OCI-LY1 (cell line): ENCODE measurements at regions not wholly inside any gene's neighbourhood (a gene's known extent, or its start where the extent isn't known, plus 50 kb on each side); places are given as distances from the start of the nearest gene placed in this dataset.

Source experiments
- H2AFZ ChIP-seq: fragments of 200-600 bp; sonication (generic), shearing (Covaris generic); 2 replicates; pipeline ENCODE4 v1.6.0; 2014; ENCODE audit warnings: antibody characterized with exemption, mild to moderate bottlenecking, low read length
- H3F3A ChIP-seq: fragments of 200-600 bp; sonication (generic), shearing (Covaris generic); 2 replicates; pipeline ENCODE4 v1.6.0; 2014; ENCODE audit warnings: mild to moderate bottlenecking, antibody characterized with exemption, low read length, moderate library complexity; ENCODE audit not compliant: insufficient read depth
- H3K27ac ChIP-seq: fragments of 200-600 bp; sonication (generic); 2 replicates; pipeline ENCODE4 v1.5.1; 2014; ENCODE audit warnings: low read length, mixed run types, mild to moderate bottlenecking, low read depth; ENCODE audit not compliant: poor library complexity, severe bottlenecking
- H3K27me3 ChIP-seq: fragments of 200-600 bp; sonication (generic); 2 replicates; pipeline ENCODE4 v1.6.0; 2014; ENCODE audit warnings: antibody characterized with exemption, mild to moderate bottlenecking, low read length, moderate library complexity; ENCODE audit not compliant: insufficient read depth
- H3K36me3 ChIP-seq: fragments of 200-600 bp; sonication (generic); 2 replicates; pipeline ENCODE4 v1.6.1; 2014; ENCODE audit warnings: mild to moderate bottlenecking, antibody characterized with exemption, low read length, moderate library complexity, mixed read lengths; ENCODE audit not compliant: insufficient read depth
- H3K4me1 ChIP-seq: fragments of 200-600 bp; sonication (generic); 2 replicates; pipeline ENCODE4 v1.5.1; 2014; ENCODE audit warnings: mild to moderate bottlenecking, low read length, moderate library complexity; ENCODE audit not compliant: insufficient read depth, severe bottlenecking
- H3K4me2 ChIP-seq: fragments of 200-600 bp; sonication (generic), shearing (Covaris generic); 2 replicates; pipeline ENCODE4 v1.6.1; 2014; ENCODE audit warnings: low read length
- H3K4me3 ChIP-seq: fragments of 200-600 bp; sonication (generic); 2 replicates; pipeline ENCODE4 v1.5.1; 2014; ENCODE audit warnings: low read length, low read depth, mild to moderate bottlenecking, mixed read lengths; ENCODE audit not compliant: poor library complexity, severe bottlenecking
- H3K79me2 ChIP-seq: fragments of 200-600 bp; shearing (Covaris generic); 2 replicates; pipeline ENCODE4 v1.6.1; 2016; ENCODE audit warnings: mixed run types, low read length, mixed read lengths; ENCODE audit not compliant: insufficient read depth
- H3K9ac ChIP-seq: fragments of 200-600 bp; sonication (generic), shearing (Covaris generic); 2 replicates; pipeline ENCODE4 v1.6.1; 2014; ENCODE audit warnings: mild to moderate bottlenecking, low read length, mixed read lengths
- H3K9me2 ChIP-seq: fragments of 200-600 bp; sonication (generic), shearing (Covaris generic); 2 replicates; pipeline ENCODE4 v1.6.1; 2014; ENCODE audit warnings: low read depth, mild to moderate bottlenecking, low read length, mixed read lengths
- H3K9me3 ChIP-seq: fragments of 200-600 bp; shearing (Covaris generic); 2 replicates; pipeline ENCODE4 v1.6.1; 2014; ENCODE audit warnings: low read length, mixed read lengths
- H4K20me1 ChIP-seq: fragments of 200-600 bp; sonication (generic), shearing (Covaris generic); 2 replicates; pipeline ENCODE4 v1.6.0; 2016; ENCODE audit warnings: mild to moderate bottlenecking, low read length; ENCODE audit not compliant: insufficient read depth
- EZH2 ChIP-seq: fragments of 200-600 bp; sonication (generic), shearing (Covaris generic); IDR thresholded peaks from 2 replicates; pipeline ENCODE4 v1.8.0; 2017; ENCODE audit warnings: borderline replicate concordance, mixed run types, mild to moderate bottlenecking, antibody characterized with exemption, low read length, moderate library complexity, mixed read lengths
- TF ChIP-seq, protein P1 (sequence below): fragments of 200-600 bp; sonication (generic), shearing (Covaris generic); IDR thresholded peaks from 2 replicates; pipeline ENCODE4 v1.5.1; 2017; ENCODE audit warnings: mild to moderate bottlenecking, antibody characterized with exemption, low read length, moderate library complexity, mixed read lengths

DNA sequence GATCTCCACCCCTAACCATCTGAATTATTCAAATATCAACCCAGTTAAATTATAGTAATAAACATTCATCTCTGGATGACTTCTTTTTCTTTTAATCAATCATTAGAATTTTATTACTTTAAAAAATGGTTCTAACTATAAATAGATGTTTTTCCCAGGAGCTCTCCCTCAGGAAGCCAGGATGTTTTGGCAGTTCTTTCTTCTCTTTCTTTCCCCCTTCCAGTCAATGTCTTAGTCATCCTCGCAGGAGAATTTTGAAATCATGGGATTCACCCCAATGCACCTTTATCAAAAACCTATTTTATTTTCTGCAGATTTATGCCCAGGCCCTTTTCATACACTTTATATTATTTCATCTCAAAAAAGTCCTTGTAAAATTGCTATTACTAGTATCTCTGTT lies 711.6 kb downstream of the CDH11 start:
- TF ChIP-seq, protein P1, sequence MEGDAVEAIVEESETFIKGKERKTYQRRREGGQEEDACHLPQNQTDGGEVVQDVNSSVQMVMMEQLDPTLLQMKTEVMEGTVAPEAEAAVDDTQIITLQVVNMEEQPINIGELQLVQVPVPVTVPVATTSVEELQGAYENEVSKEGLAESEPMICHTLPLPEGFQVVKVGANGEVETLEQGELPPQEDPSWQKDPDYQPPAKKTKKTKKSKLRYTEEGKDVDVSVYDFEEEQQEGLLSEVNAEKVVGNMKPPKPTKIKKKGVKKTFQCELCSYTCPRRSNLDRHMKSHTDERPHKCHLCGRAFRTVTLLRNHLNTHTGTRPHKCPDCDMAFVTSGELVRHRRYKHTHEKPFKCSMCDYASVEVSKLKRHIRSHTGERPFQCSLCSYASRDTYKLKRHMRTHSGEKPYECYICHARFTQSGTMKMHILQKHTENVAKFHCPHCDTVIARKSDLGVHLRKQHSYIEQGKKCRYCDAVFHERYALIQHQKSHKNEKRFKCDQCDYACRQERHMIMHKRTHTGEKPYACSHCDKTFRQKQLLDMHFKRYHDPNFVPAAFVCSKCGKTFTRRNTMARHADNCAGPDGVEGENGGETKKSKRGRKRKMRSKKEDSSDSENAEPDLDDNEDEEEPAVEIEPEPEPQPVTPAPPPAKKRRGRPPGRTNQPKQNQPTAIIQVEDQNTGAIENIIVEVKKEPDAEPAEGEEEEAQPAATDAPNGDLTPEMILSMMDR, result no peak
- no peak for TF ChIP-seq EZH2
- H3K36me3 ChIP-seq, result no peaks in the 10 kb centered on the region
- H3F3A ChIP-seq, result no peaks in the 10 kb centered on the region
- no peaks in the 10 kb centered on the region for H4K20me1 ChIP-seq
- H3K4me2 ChIP-seq, result no peak overlapping the region
- peak overlapping the region; percentile 76 for H3K27ac ChIP-seq
- no peaks in the 10 kb centered on the region for H3K9me2 ChIP-seq
- no peaks in the 10 kb centered on the region for H3K9me3 ChIP-seq
- no peak overlapping the region for H2AFZ ChIP-seq
- H3K27me3 ChIP-seq, result no peaks in the 10 kb centered on the region
- peaks cover 67% of the 10 kb centered on the region for H3K4me1 ChIP-seq
- no peaks in the 10 kb centered on the region for H3K79me2 ChIP-seq
- H3K9ac ChIP-seq, result no peak overlapping the region
- H3K4me3 ChIP-seq, result no peak overlapping the region

DNA sequence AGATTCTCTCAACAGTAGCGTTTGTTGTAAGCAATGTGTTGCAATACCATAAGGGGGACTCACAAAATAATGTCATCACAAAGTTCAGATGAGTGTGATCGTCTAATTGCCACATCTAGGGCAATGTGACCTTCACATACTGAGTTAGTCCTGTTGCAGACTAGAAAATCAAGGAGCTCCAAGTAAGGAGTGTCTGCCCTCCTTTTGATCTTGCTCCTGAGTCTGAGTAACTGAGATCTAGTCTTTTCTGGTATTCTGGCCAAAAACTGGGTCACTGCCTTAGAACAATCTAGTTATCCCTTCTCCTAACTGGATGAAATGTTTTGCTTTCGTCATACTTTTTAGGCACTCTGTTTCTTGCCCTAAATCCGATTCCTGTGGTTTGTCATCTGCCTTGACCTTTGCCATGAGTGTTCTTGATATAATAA lies 712.1 kb downstream of the CDH11 start:
- Histone ChIP-seq H4K20me1 (no peaks in the 10 kb centered on the region), H2AFZ (0 out of 2 replicates have a peak overlapping the region, but pooled peaks have one; percentile 6), H3K27me3 (no peaks in the 10 kb centered on the region), H3K9ac (no peak overlapping the region), H3K27ac (peak overlapping the region; percentile 76), H3K4me1 (peaks cover 71% of the 10 kb centered on the region), H3K9me2 (no peaks in the 10 kb centered on the region), H3K79me2 (no peaks in the 10 kb centered on the region), H3K9me3 (no peaks in the 10 kb centered on the region), H3K4me2 (no peak overlapping the region), H3K4me3 (no peak overlapping the region), H3K36me3 (no peaks in the 10 kb centered on the region), H3F3A (no peaks in the 10 kb centered on the region)
- TF ChIP-seq, protein P1, result no peak
- no peak for TF ChIP-seq EZH2

DNA sequence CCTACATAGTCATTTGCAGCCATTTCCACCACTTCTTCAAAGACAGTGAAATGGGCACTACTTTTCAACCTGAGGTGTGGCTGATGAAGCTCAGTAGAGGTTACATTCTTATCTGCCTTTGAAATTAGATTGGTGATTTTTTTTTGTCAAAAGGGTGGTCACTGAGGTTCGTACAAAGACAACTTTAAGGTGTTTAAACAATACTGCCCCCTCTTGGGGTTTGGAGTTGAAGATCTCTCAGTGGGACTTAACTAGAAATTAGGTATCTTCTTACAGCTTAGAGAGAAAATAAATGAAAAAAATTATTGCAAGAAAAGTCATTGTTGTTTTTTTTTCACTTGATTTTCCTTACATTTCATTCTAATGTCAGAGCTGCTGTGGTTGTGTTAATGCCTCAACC lies 713.2 kb downstream of the CDH11 start:
- no peaks in the 10 kb centered on the region for H3K27me3 ChIP-seq
- H2AFZ ChIP-seq, result peak overlapping the region; percentile 34; the same call in 1 of the 2 replicates
- H3K9me3 ChIP-seq, result no peaks in the 10 kb centered on the region
- H4K20me1 ChIP-seq, result no peaks in the 10 kb centered on the region
- H3K4me2 ChIP-seq, result 0 out of 2 replicates have a peak overlapping the region, but pooled peaks have one; percentile 13
- no peaks in the 10 kb centered on the region for H3K9me2 ChIP-seq
- peak overlapping the region; percentile 76 for H3K27ac ChIP-seq
- peak overlapping the region; percentile 22; the same call in 1 of the 2 replicates for H3K9ac ChIP-seq
- no peaks in the 10 kb centered on the region for H3K79me2 ChIP-seq
- H3F3A ChIP-seq, result no peaks in the 10 kb centered on the region
- peaks cover 69% of the 10 kb centered on the region for H3K4me1 ChIP-seq
- TF ChIP-seq EZH2, result no peak
- TF ChIP-seq, protein P1, result peak; percentile 68
- H3K36me3 ChIP-seq, result no peaks in the 10 kb centered on the region
- H3K4me3 ChIP-seq, result no peak overlapping the region
